Ovary (tissue), 7 donors: ENCODE measurements at regions not wholly inside any gene's neighbourhood (a gene's known extent, or its start where the extent isn't known, plus 50 kb on each side); places are given as distances from the start of the nearest gene placed in this dataset.

Experiments used
- DNase-seq, 5 donors: peaks; one replicate each; pipeline ENCODE4 v3.0.0-alpha.2; 2019 to 2020
- H3K27ac ChIP-seq, 2 donors: fragments of 200-600 bp; one replicate each; pipeline versions ENCODE4 v1.5.1 to v1.8.0; 2019 to 2022
- H3K27me3 ChIP-seq: fragments of 200-600 bp; one replicate; pipeline ENCODE4 v1.8.0; 2022
- H3K36me3 ChIP-seq: fragments of 200-600 bp; sonication (generic); one replicate; pipeline ENCODE4 v1.5.1; 2019
- H3K4me1 ChIP-seq: one replicate; pipeline ENCODE4 v1.8.1; 2013; ENCODE audit warnings: mild to moderate bottlenecking, moderate library complexity; ENCODE audit not compliant: insufficient read depth
- H3K4me3 ChIP-seq: fragments of 200-600 bp; sonication (generic); one replicate; pipeline ENCODE4 v1.5.1; 2017
- H3K9me3 ChIP-seq, 2 donors: fragments of 200-600 bp in 1 of 2; sonication (generic) in 1 of 2; one replicate each; pipeline versions ENCODE4 v1.5.1 to v1.8.1; 2013 to 2019; ENCODE audit warnings: mild to moderate bottlenecking in 1 of 2, moderate library complexity in 1 of 2
- CTCF ChIP-seq, 3 donors: fragments of 450-650 bp in 2 of 3; fragments of 200-600 bp in 1 of 3; IDR thresholded peaks; one replicate each; pipeline versions ENCODE4 v1.5.1 to v1.8.0; 2016 to 2022; ENCODE audit warnings: antibody characterized with exemption in 3 of 3, mild to moderate bottlenecking in 1 of 3
- EP300 ChIP-seq: sonication (generic); formaldehyde crosslinking; IDR thresholded peaks from one replicate; pipeline ENCODE4 v1.6.1; 2017; ENCODE audit warnings: antibody characterized with exemption
- POLR2A ChIP-seq: fragments of 450-650 bp; IDR thresholded peaks from one replicate; pipeline ENCODE4 v1.6.1; 2017; ENCODE audit warnings: antibody characterized with exemption, mild to moderate bottlenecking, moderate library complexity
- WGBS, 3 donors: extraction: QIAGEN DNeasy Blood & Tissue Kit in 1 of 3; methylation state at CpG; one replicate each; pipeline versions ENCODE4 v1.1.5 to v1.1.7; 2013 to 2017; 5-methylcytosine and 5-hydroxymethylcytosine counted together
- intact Hi-C, 4 donors: fragments of 100-400 bp; cut with DNase I; formaldehyde crosslinking; loops; one replicate each; pipeline versions ENCODE4 v1.11.0 to v1.15.1; 2022 to 2023
- donor health status: DM: no; HTN: no; CAD: no; lungs with moderate emphysema.
- donor health status: DM: no; HTN: no; CAD: no.
- donor health status: Bipolar disorder and iron deficiency.
- donor health status: DM: no; HTN: no; CAD: no.
- donor health status: DM: yes; HTN: yes; CAD: no.

GRCh38 chr9:75734802-75735201, 155.7 kb upstream of the PCSK5 start:
- Histone ChIP-seq H3K9me3 (no peaks in the 10 kb centered on the region), H3K36me3 (no peaks in the 10 kb centered on the region), H3K27ac (no peak overlapping the region), H3K4me1 (peaks cover under 1% of the 10 kb centered on the region), H3K4me3 (no peak overlapping the region), H3K27me3 (no peaks in the 10 kb centered on the region)
- TF ChIP-seq POLR2A (no peak), CTCF (IDR thresholded peaks at IDR 0.05) (no peak), EP300 (no peak)
- 87 to 89% (median 87%) methylated on average over 3 of the region's 3 CpGs for WGBS, 3 donors
- no peak for DNase-seq
- intact Hi-C loops = no loop called here

DNA sequence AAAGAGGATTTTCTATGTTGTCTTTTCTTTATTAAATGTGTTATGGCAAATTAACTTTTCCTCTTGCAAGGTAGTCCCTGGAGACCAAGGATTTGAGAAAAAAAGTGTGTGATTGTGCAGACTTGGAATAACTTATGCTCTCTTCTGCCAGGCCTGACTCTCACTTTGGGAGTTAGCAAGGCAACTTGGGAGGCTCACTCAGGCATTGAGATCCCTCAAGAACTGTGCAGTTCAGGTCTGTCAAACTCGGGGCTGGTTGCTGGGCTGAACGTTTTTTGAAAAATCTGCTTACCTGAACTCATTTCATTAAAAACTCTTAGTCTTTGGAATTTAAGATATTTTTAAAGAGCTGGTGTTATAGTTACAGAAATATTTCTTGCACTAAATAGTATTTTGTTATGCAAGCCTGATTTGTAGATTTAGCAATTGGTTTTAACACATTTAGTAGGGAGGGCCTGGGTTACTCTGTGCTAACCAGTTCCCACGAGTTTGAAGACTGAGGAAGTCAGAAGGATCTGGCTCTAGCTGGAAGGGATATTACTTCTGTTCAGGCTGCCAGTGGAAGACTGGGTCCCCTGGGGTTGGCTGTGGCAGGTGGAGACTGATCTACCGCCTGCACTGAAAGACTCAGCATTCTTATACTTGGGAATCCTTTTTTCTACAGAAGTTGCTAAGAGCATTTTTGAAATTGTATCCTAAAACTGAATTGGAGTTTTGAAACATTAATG, 150.4 kb upstream of the PCSK5 start:
- Histone ChIP-seq H3K27ac (no peak overlapping the region), H3K4me1 (peaks cover 2% of the 10 kb centered on the region), H3K4me3 (no peak overlapping the region), H3K9me3 (no peaks in the 10 kb centered on the region), H3K36me3 (no peaks in the 10 kb centered on the region), H3K27me3 (no peaks in the 10 kb centered on the region)
- intact Hi-C loops = no loop called here
- TF ChIP-seq EP300 = no peak
- TF ChIP-seq CTCF (IDR thresholded peaks at IDR 0.05) = no peak
- TF ChIP-seq POLR2A = no peak
- WGBS, 3 donors = 42 to 59% (median 55%) methylated on average over 4 of the region's 4 CpGs
- DNase-seq = no peak

DNA sequence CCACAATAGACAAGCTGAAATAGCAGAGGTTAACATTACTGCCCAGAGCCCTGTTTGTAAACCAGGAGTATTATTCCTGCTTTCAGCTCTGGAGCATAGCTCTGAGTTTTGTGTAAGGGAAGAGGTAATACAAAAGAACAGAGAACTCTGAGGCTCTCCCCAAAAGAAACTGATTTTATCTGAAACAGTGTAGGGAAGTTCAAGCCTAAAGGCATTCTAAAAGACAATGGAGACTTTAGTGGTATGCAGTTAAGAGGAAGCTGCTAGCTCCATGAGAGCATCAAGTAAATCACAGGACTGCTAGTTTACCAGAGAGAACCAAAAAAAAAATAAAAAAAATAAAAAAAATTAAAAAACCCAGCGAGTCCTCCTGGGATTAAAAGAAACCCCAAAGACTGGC, 146.6 kb upstream of the PCSK5 start:
- TF ChIP-seq CTCF (IDR thresholded peaks at IDR 0.05) = no peak
- TF ChIP-seq EP300 = no peak
- TF ChIP-seq POLR2A = no peak
- no peak for DNase-seq
- Histone ChIP-seq H3K4me1 (peaks cover 2% of the 10 kb centered on the region), H3K36me3 (no peaks in the 10 kb centered on the region), H3K4me3 (no peak overlapping the region), H3K27ac (no peak overlapping the region), H3K27me3 (no peaks in the 10 kb centered on the region), H3K9me3 (no peaks in the 10 kb centered on the region)
- intact Hi-C loops = no loop called here
- 70 to 84% (median 79%) methylated on average over 1 of the region's 1 CpG for WGBS, 3 donors

DNA sequence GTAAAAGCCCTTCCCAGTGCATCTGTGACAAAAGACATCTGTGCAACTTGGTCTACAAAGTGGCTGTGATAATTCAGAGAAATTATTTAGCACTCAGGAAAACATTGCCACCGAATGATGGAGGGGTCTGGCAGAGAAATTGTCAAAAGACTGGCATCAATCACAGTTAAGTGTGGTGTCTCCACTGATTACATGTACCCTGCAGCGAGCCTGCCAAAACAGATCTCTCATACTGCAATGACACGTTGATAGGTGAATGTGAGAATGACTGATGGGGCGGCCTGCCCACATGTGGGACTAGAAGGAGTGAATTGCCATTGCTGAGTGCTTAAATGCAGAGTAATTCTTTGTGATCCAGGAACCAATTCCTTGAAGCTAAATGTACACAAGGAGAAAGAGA, 136.4 kb upstream of the PCSK5 start:
- TF ChIP-seq CTCF (IDR thresholded peaks at IDR 0.05) = no peak
- no peak for TF ChIP-seq POLR2A
- no peak for TF ChIP-seq EP300
- no peaks in the 10 kb centered on the region for H3K4me1 ChIP-seq
- H3K4me3 ChIP-seq = no peak overlapping the region
- no peak overlapping the region for H3K27ac ChIP-seq
- intact Hi-C loops = no loop called here
- H3K27me3 ChIP-seq = no peaks in the 10 kb centered on the region
- H3K9me3 ChIP-seq = no peaks in the 10 kb centered on the region
- no peaks in the 10 kb centered on the region for H3K36me3 ChIP-seq
- 59 to 71% (median 60%) methylated on average over 4 of the region's 4 CpGs for WGBS, 3 donors
- DNase-seq = no peak
